Keratinocyte (primary cell): ENCODE measurements at regions not wholly inside any gene's neighbourhood (a gene's known extent, or its start where the extent isn't known, plus 50 kb on each side); places are given as distances from the start of the nearest gene placed in this dataset.

Experiments
- DNase-seq: peaks from one replicate; pipeline ENCODE4 v3.0.0-alpha.2; 2011; ENCODE audit warnings: low read depth, missing footprints, low spot score
- FAIRE-seq: peaks from 2 replicates; lab custom pipeline; 2011; peaks lifted over from hg19 to GRCh38; lab: Jason Lieb, UNC
- H2AFZ ChIP-seq: 2 replicates; pipeline ENCODE4 v1.6.0; 2012; ENCODE audit warnings: low read length, control low read depth, inconsistent platforms; ENCODE audit not compliant: control insufficient read depth
- H3K27ac ChIP-seq: 2 replicates; pipeline ENCODE4 v1.5.1; 2011; ENCODE audit warnings: low read length; ENCODE audit not compliant: control insufficient read depth, insufficient read depth
- H3K27me3 ChIP-seq: 3 replicates; pipeline ENCODE4 v1.6.0; 2011; ENCODE audit warnings: low read length; ENCODE audit not compliant: control insufficient read depth, insufficient read depth; ENCODE audit errors: extremely low read depth
- H3K36me3 ChIP-seq, 2 experiments: 2 replicates in 1 of 2; 3 replicates in 1 of 2; pipeline ENCODE4 v1.5.1; 2011; ENCODE audit warnings: low read length in 2 of 2, mild to moderate bottlenecking in 1 of 2; ENCODE audit not compliant: control insufficient read depth in 2 of 2, insufficient read depth in 2 of 2; ENCODE audit errors: extremely low read depth in 1 of 2
- H3K4me1 ChIP-seq: 3 replicates; pipeline ENCODE4 v1.5.1; 2011; ENCODE audit warnings: low read length; ENCODE audit not compliant: control insufficient read depth, insufficient read depth; ENCODE audit errors: extremely low read depth
- H3K4me2 ChIP-seq: 3 replicates; pipeline ENCODE4 v1.6.0; 2011; ENCODE audit warnings: low read depth, low read length; ENCODE audit not compliant: control insufficient read depth, insufficient read depth; ENCODE audit errors: extremely low read depth
- H3K4me3 ChIP-seq, 3 experiments: fragments of 200-600 bp in 1 of 3; sonication (generic) in 1 of 3; 2 replicates in 2 of 3; 3 replicates in 1 of 3; pipeline ENCODE4 v1.5.1; 2011 to 2016; ENCODE audit warnings: low read length in 3 of 3, mild to moderate bottlenecking in 3 of 3, control low read depth in 2 of 3, inconsistent platforms in 1 of 3, low read depth in 1 of 3, mixed read lengths in 1 of 3, mixed run types in 1 of 3, moderate library complexity in 1 of 3; ENCODE audit not compliant: control insufficient read depth in 2 of 3, insufficient read depth in 2 of 3; ENCODE audit errors: extremely low read depth in 1 of 3
- H3K79me2 ChIP-seq: 2 replicates; pipeline ENCODE4 v1.6.0; 2012; ENCODE audit warnings: low read length; ENCODE audit not compliant: control insufficient read depth, insufficient read depth
- H3K9ac ChIP-seq: 3 replicates; pipeline ENCODE4 v1.6.0; 2011; ENCODE audit warnings: low read length; ENCODE audit not compliant: control insufficient read depth, insufficient read depth; ENCODE audit errors: extremely low read depth
- H3K9me1 ChIP-seq: 3 replicates; pipeline ENCODE4 v1.6.0; 2011; ENCODE audit warnings: low read length; ENCODE audit not compliant: control insufficient read depth, insufficient read depth; ENCODE audit errors: extremely low read depth
- H3K9me3 ChIP-seq: 2 replicates; pipeline ENCODE4 v1.5.1; 2012; ENCODE audit warnings: low read depth, low read length; ENCODE audit not compliant: control insufficient read depth
- H4K20me1 ChIP-seq: 3 replicates; pipeline ENCODE4 v1.6.0; 2011; ENCODE audit warnings: low read length; ENCODE audit not compliant: control insufficient read depth, insufficient read depth; ENCODE audit errors: extremely low read depth
- EZH2 ChIP-seq: IDR thresholded peaks from one replicate; pipeline ENCODE4 v1.6.1; 2012; ENCODE audit warnings: inconsistent platforms, mild to moderate bottlenecking, low read length, moderate library complexity
- dilution Hi-C: fragments of 300-500 bp; cut with MboI; formaldehyde crosslinking; loops from one replicate; pipeline ENCODE4 v1.7.0; 2020; ENCODE audit warnings: low sequenced_read_pairs; ENCODE audit not compliant: extremely low pct_ligation_motif_present
- TF ChIP-seq, protein P1 (sequence below), 3 experiments: IDR thresholded peaks in 1 of 3; conservative IDR thresholded peaks in 1 of 3; optimal IDR thresholded peaks in 1 of 3; 2 replicates in 2 of 3; 3 replicates in 1 of 3; pipeline versions ENCODE3 to v1.5.1; 2011; ENCODE audit warnings: low read length in 3 of 3, mild to moderate bottlenecking in 3 of 3, moderate library complexity in 2 of 3, control low read depth in 1 of 3, inconsistent platforms in 1 of 3; ENCODE audit not compliant: insufficient read depth in 2 of 3; ENCODE audit errors: extremely low read depth in 1 of 3

GRCh38 chr6:112413780-112414179 lies 66.7 kb downstream of the RFPL4B start:
- Histone ChIP-seq H3K4me2 (no peak overlapping the region), H3K36me3 (no peaks in the 10 kb centered on the region), H3K9ac (no peak overlapping the region), H3K4me3 (no peak overlapping the region), H2AFZ (no peak overlapping the region), H3K9me3 (no peaks in the 10 kb centered on the region), H3K4me1 (peaks cover 7% of the 10 kb centered on the region), H3K9me1 (no peaks in the 10 kb centered on the region), H3K27me3 (no peaks in the 10 kb centered on the region), H3K79me2 (no peaks in the 10 kb centered on the region), H4K20me1 (no peaks in the 10 kb centered on the region), H3K27ac (no peak overlapping the region)
- no peak for DNase-seq
- FAIRE-seq = peak; percentile 57
- TF ChIP-seq, protein P1, sequence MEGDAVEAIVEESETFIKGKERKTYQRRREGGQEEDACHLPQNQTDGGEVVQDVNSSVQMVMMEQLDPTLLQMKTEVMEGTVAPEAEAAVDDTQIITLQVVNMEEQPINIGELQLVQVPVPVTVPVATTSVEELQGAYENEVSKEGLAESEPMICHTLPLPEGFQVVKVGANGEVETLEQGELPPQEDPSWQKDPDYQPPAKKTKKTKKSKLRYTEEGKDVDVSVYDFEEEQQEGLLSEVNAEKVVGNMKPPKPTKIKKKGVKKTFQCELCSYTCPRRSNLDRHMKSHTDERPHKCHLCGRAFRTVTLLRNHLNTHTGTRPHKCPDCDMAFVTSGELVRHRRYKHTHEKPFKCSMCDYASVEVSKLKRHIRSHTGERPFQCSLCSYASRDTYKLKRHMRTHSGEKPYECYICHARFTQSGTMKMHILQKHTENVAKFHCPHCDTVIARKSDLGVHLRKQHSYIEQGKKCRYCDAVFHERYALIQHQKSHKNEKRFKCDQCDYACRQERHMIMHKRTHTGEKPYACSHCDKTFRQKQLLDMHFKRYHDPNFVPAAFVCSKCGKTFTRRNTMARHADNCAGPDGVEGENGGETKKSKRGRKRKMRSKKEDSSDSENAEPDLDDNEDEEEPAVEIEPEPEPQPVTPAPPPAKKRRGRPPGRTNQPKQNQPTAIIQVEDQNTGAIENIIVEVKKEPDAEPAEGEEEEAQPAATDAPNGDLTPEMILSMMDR (optimal IDR thresholded peaks at IDR 0.05 in 1 of 3, IDR thresholded peaks at IDR 0.05 in 1 of 3, conservative IDR thresholded peaks at IDR 0.05 in 1 of 3; ENCODE audit: extremely low read depth in 1 of 3, insufficient read depth in 2 of 3, low read length in 3 of 3) = peak in 1 of 3 experiments; percentile 41
- TF ChIP-seq EZH2 = no peak
- dilution Hi-C loops = no loop called here

GRCh38 chr6:112415366-112415765 lies 68.2 kb downstream of the RFPL4B start:
- H3K4me2 ChIP-seq = no peak overlapping the region
- no peaks in the 10 kb centered on the region for H3K27me3 ChIP-seq
- peaks cover 7% of the 10 kb centered on the region for H3K4me1 ChIP-seq
- FAIRE-seq (no peak), DNase-seq (no peak)
- dilution Hi-C loops = no loop called here
- no peaks in the 10 kb centered on the region for H3K9me1 ChIP-seq
- no peak overlapping the region for H3K4me3 ChIP-seq
- no peak overlapping the region for H3K9ac ChIP-seq
- no peak overlapping the region for H2AFZ ChIP-seq
- no peaks in the 10 kb centered on the region for H3K79me2 ChIP-seq
- no peaks in the 10 kb centered on the region for H3K9me3 ChIP-seq
- no peak for TF ChIP-seq EZH2
- TF ChIP-seq, protein P1 (optimal IDR thresholded peaks at IDR 0.05 in 1 of 3, IDR thresholded peaks at IDR 0.05 in 1 of 3, conservative IDR thresholded peaks at IDR 0.05 in 1 of 3; ENCODE audit: extremely low read depth in 1 of 3, insufficient read depth in 2 of 3, low read length in 3 of 3) = no peak
- H4K20me1 ChIP-seq = no peaks in the 10 kb centered on the region
- H3K36me3 ChIP-seq = no peaks in the 10 kb centered on the region
- no peak overlapping the region for H3K27ac ChIP-seq
